ENCODE measurements at regions not wholly inside any gene's neighbourhood (a gene's known extent, or its start where the extent isn't known, plus 50 kb on each side); places are given as distances from the start of the nearest gene placed in this dataset.

DNA sequence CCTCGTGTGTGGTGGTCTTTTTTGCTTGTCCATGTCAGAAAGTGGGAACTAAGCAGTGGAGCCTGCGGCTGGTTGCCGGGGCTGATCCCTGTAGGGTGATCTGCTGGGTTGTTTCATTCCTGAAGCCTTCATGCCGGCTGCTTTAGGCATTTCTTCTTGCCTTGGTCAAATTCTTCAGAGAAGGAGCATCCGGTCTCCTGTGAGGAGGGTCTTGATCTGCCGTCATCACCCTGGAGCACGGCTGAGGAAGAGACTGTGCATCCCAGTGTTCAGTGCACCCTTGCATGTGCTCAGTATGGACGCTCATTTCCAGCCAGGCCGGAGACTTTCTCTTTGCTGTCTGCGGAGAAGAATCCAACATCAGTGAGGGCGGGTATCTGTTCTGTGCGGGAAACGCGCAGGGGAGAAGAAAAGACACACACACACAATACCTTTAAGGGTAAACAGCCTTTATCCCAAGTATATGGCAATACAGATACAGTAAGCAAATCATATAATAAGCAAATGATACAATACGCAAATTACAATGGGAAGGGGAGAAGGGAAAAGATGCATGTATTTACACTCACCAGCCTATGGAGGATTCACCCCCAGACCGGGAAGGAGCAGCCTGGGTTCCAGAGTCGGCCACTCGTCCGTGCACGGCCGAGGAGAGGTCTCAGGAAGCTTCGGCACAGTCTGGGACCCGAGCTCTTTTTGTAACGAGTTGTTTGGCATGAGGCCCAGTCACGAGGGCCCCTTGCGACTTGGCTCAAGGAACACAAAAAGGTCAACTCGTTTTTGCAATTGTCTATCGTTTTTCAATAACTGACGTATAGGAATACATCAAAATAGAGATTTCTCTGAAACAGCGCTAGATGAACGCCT is 1366.8 kb upstream of the TMEM132C start:
- no peak for DNase-seq
- no peak overlapping the region for H3K27ac ChIP-seq
- WGBS, 5 donors = 55 to 66% (median 63%) methylated on average over 29 to 31 of the region's 31 CpGs

DNA sequence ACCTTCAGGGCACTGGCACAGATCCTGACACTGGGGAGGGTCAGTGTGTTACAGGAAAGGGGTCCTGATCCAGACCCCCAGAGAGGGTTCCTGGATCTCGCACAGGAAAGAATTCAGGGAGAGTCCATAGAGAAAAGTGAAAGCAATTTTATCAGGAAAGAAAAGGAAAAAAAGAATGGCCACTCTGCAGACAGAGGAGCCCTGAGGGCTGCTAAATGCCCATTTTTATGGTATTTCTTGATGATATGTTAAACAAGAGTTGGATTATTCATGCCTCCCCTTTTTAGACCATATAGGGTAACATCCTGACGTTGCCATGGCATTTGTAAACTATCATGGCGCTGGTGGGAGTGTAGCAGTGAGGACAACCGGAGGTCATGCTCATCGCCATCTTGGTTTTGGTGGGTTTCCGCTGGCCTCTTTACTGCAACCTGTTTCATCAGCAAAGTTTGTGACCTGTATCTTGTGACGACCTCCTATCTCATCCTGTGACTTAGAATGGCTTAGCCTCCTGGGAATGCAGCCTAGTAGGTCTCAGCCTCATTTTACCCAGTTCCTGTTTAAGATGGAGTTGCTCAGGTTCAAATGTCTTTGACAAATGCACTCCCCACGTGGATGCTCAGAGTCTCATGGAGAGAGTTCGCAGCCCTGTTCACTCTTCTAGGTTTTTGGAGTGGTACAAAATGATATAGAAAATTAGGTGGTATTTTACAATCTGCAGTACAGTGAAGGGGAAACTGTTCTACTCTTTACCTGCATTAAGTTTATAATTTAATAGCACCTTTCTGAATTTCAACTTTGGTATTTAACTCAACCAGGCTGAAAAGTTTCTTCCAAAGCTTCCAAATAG is 1363.7 kb upstream of the TMEM132C start:
- intact Hi-C loops (cut with DNase I; ENCODE audit: low total_unique reads) = no loop called here
- TF ChIP-seq POLR2A (IDR thresholded peaks at IDR 0.05) (no peak), POLR2AphosphoS5 (IDR thresholded peaks at IDR 0.05) (no peak), EP300 (IDR thresholded peaks at IDR 0.05) (no peak)
- TF ChIP-seq, protein P1, sequence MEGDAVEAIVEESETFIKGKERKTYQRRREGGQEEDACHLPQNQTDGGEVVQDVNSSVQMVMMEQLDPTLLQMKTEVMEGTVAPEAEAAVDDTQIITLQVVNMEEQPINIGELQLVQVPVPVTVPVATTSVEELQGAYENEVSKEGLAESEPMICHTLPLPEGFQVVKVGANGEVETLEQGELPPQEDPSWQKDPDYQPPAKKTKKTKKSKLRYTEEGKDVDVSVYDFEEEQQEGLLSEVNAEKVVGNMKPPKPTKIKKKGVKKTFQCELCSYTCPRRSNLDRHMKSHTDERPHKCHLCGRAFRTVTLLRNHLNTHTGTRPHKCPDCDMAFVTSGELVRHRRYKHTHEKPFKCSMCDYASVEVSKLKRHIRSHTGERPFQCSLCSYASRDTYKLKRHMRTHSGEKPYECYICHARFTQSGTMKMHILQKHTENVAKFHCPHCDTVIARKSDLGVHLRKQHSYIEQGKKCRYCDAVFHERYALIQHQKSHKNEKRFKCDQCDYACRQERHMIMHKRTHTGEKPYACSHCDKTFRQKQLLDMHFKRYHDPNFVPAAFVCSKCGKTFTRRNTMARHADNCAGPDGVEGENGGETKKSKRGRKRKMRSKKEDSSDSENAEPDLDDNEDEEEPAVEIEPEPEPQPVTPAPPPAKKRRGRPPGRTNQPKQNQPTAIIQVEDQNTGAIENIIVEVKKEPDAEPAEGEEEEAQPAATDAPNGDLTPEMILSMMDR (IDR thresholded peaks at IDR 0.05) = no peak
- H3K36me3 ChIP-seq = no peaks in the 10 kb centered on the region
- 62 to 73% (median 67%) methylated on average over 9 of the region's 9 CpGs for WGBS, 5 donors
- no peak for DNase-seq
- no peaks in the 10 kb centered on the region for H3K9me3 ChIP-seq
- no peak overlapping the region for H3K4me3 ChIP-seq
- H3K27me3 ChIP-seq = peaks cover 0 to 9% (median 0%) of the 10 kb centered on the region in 3 donors
- H3K4me1 ChIP-seq = no peaks in the 10 kb centered on the region
- H3K27ac ChIP-seq = no peak overlapping the region

More for the DNA sequence above, 1366.8 kb upstream of the TMEM132C start:
- no peaks in the 10 kb centered on the region for H3K36me3 ChIP-seq
- H3K4me1 ChIP-seq = no peaks in the 10 kb centered on the region
- intact Hi-C loops (cut with DNase I; ENCODE audit: low total_unique reads) = no loop called here
- no peak overlapping the region for H3K4me3 ChIP-seq
- H3K27me3 ChIP-seq = peaks cover 0 to 21% (median 0%) of the 10 kb centered on the region in 3 donors
- TF ChIP-seq POLR2A (IDR thresholded peaks at IDR 0.05) (no peak), EP300 (IDR thresholded peaks at IDR 0.05) (no peak)
- H3K9me3 ChIP-seq = no peaks in the 10 kb centered on the region

DNA sequence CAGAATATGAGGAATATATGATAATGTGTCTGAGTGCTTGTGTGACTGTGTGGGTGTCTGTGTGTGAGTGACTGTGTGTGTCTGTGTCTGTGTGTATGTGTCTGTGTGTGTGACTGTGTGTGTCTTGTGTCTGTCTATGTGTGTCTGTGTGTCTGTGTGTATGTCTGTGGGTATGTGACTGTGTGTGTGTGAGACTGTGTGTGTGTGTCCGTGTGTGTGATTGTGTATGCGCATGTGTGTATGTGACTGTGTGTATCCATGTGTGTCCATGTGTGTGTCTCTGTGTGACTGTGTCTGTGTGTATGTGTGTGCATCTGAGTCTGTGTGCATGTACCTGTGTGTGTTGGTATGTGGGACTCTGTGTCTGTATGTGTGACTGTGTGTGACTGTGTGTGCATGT is 1361.2 kb upstream of the TMEM132C start:
- no peak for DNase-seq
- no peaks in the 10 kb centered on the region for H3K4me1 ChIP-seq
- intact Hi-C loops (cut with DNase I; ENCODE audit: low total_unique reads) = no loop called here
- no peaks in the 10 kb centered on the region for H3K36me3 ChIP-seq
- H3K9me3 ChIP-seq = no peaks in the 10 kb centered on the region
- peaks cover 0 to 7% (median 0%) of the 10 kb centered on the region in 3 donors for H3K27me3 ChIP-seq
- H3K27ac ChIP-seq = no peak overlapping the region
- H3K4me3 ChIP-seq = no peak overlapping the region
- TF ChIP-seq, protein P1 (IDR thresholded peaks at IDR 0.05) = no peak
- TF ChIP-seq EP300 (IDR thresholded peaks at IDR 0.05) (no peak), POLR2AphosphoS5 (IDR thresholded peaks at IDR 0.05) (no peak), POLR2A (IDR thresholded peaks at IDR 0.05) (no peak)
- WGBS, 5 donors = 90 to 98% (median 95%) methylated on average over 2 of the region's 2 CpGs

DNA sequence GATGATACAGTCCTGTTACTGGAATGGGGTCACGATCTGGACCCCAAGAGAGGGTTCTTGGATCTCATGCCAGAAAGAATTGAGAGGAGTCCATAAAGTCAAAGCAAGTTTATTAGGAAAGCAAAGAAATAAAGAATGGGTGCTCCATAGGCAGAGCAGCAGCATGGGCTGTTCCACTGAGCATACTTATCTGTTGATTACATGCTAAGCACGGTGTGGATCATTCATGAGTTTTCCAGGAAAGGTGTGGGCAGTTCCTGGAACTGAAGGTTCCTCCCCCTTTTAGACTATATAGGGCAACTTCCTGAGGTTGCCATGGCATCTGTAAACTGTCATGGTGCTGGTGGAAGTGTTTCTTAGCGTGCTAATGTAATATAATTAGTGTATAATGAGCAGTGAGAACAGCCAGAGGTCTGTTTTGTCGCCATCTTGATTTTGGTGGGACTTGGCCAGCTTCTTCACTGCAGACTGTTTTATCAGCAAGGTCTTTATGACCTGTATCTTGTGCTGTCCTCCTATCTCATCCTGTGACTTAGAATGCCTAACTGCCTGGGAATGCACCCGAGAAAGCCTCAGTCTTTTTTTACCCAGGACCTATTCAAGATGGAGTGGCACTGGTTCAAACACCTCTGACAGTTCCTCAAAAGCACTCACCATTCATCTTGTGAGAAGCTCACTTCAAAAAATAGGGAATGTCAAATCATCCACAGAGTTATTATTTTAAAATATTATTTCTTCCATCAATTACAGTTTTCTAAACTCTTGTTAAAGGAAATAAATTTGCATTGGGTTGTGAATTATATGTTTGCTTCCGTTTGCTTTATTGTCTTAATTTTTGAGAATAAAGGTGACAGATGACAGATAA is 1358.8 kb upstream of the TMEM132C start:
- Histone ChIP-seq H3K4me1 (no peaks in the 10 kb centered on the region), H3K36me3 (no peaks in the 10 kb centered on the region), H3K27me3 (peaks cover 0 to 3% (median 0%) of the 10 kb centered on the region in 3 donors), H3K9me3 (no peaks in the 10 kb centered on the region), H3K4me3 (no peak overlapping the region), H3K27ac (no peak overlapping the region)
- intact Hi-C loops (cut with DNase I; ENCODE audit: low total_unique reads) = no loop called here
- no peak for TF ChIP-seq POLR2A (IDR thresholded peaks at IDR 0.05)
- TF ChIP-seq, protein P1 (IDR thresholded peaks at IDR 0.05) = no peak
- no peak for TF ChIP-seq POLR2AphosphoS5 (IDR thresholded peaks at IDR 0.05)
- TF ChIP-seq EP300 (IDR thresholded peaks at IDR 0.05) = no peak
- DNase-seq = peak in 1 of 2 donors; percentile 12
- WGBS, 5 donors = 64 to 76% (median 73%) methylated on average over 6 of the region's 6 CpGs

All from stomach (tissue), 8 donors.